Adrenal gland (tissue), 5 donors: ENCODE measurements at regions not wholly inside any gene's neighbourhood (a gene's known extent, or its start where the extent isn't known, plus 50 kb on each side); places are given as distances from the start of the nearest gene placed in this dataset.

Source experiments
- POLR2A ChIP-seq, 2 donors: fragments of 450-650 bp; IDR thresholded peaks; one replicate each; pipeline ENCODE4 v1.6.1; 2017; ENCODE audit warnings: antibody characterized with exemption in 2 of 2, mild to moderate bottlenecking in 2 of 2, moderate library complexity in 1 of 2
- TF ChIP-seq, protein P1 (sequence below), 6 experiments: fragments of 450-650 bp in 4 of 6; fragments of 200-600 bp in 2 of 6; sonication (generic) in 1 of 6; IDR thresholded peaks; 1 replicate in 5 of 6; 2 replicates in 1 of 6; pipeline versions ENCODE4 v1.5.1 to v1.8.0; 2016 to 2021; ENCODE audit warnings: antibody characterized with exemption in 6 of 6, mild to moderate bottlenecking in 2 of 6, moderate library complexity in 1 of 6
- donor health status: DM: no; HTN: no; CAD: no.

DNA sequence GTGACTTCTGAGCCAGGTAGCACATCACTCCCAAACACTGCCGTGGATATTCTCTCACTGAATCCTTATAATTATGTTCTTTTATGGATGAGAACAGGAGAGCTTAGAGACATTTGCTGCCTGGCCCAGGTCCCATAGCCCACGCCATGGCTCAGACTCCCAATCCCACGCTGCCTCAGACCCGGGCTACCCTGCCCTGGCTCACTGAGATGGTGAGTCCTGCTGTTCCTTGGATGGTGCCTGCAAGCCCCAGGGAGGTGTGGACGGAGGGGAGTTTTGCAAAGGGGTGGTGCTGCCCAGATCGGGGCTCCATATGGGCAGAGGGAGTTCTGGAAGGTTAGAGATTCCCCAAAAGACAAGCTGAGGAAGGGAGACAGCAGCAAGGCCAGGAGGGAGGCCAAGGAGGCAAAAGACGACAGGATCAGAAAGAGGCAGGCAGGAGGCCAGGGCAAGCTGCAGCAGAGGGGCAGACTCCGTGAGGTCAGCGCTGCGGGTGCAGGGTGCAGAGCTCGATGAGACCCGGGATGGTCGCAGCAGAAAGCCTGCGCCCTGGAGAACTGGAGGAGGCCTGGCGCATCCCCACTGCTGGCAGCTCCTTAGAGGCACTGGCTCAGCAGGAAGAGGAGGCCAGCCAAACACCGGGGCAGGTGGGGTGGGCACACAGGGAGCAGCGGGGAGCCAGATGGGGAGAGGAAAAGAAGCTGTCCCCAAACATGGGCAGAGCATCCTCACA lies 95.7 kb upstream of the ALDH1A3 start:
- TF ChIP-seq, protein P1, sequence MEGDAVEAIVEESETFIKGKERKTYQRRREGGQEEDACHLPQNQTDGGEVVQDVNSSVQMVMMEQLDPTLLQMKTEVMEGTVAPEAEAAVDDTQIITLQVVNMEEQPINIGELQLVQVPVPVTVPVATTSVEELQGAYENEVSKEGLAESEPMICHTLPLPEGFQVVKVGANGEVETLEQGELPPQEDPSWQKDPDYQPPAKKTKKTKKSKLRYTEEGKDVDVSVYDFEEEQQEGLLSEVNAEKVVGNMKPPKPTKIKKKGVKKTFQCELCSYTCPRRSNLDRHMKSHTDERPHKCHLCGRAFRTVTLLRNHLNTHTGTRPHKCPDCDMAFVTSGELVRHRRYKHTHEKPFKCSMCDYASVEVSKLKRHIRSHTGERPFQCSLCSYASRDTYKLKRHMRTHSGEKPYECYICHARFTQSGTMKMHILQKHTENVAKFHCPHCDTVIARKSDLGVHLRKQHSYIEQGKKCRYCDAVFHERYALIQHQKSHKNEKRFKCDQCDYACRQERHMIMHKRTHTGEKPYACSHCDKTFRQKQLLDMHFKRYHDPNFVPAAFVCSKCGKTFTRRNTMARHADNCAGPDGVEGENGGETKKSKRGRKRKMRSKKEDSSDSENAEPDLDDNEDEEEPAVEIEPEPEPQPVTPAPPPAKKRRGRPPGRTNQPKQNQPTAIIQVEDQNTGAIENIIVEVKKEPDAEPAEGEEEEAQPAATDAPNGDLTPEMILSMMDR (IDR thresholded peaks at IDR 0.05): no peak
- no peak for TF ChIP-seq POLR2A (IDR thresholded peaks at IDR 0.05)
